ENCODE measurements at regions not wholly inside any gene's neighbourhood (a gene's known extent, or its start where the extent isn't known, plus 50 kb on each side); places are given as distances from the start of the nearest gene placed in this dataset.

DNA sequence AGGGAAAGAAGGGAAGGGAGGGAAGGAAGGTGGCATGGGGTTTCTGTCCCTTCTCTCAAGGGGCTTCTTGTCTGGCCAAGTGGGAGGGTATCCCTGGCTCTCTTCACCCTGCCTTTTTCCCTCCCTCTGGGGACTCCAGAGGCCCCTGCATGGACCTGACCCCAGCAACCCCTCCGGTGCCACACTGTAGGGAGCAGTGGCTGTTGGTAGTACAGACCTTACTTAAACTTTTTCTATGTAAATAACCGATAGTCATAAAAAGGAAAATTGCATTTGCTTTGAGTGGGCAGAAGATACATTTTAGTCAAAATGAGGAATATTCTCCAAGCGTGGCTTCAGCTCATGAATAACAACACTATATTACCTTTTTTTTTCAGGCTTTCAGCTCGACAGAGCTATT is 1384.0 kb downstream of the BRD1 start:
- H3K27ac ChIP-seq (ENCODE audit: poor library complexity, severe bottlenecking): no peak overlapping the region

GRCh38 chr22:48442663-48443062 is 1385.0 kb downstream of the BRD1 start:
- TF ChIP-seq, protein P1, sequence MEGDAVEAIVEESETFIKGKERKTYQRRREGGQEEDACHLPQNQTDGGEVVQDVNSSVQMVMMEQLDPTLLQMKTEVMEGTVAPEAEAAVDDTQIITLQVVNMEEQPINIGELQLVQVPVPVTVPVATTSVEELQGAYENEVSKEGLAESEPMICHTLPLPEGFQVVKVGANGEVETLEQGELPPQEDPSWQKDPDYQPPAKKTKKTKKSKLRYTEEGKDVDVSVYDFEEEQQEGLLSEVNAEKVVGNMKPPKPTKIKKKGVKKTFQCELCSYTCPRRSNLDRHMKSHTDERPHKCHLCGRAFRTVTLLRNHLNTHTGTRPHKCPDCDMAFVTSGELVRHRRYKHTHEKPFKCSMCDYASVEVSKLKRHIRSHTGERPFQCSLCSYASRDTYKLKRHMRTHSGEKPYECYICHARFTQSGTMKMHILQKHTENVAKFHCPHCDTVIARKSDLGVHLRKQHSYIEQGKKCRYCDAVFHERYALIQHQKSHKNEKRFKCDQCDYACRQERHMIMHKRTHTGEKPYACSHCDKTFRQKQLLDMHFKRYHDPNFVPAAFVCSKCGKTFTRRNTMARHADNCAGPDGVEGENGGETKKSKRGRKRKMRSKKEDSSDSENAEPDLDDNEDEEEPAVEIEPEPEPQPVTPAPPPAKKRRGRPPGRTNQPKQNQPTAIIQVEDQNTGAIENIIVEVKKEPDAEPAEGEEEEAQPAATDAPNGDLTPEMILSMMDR (IDR thresholded peaks at IDR 0.05; ENCODE audit: poor library complexity, severe bottlenecking): no peak
- Histone ChIP-seq H3K4me1 (ENCODE audit: insufficient read depth, poor library complexity, severe bottlenecking) (no peaks in the 10 kb centered on the region), H3K27ac (ENCODE audit: poor library complexity, severe bottlenecking) (no peak overlapping the region), H3K4me3 (ENCODE audit: severe bottlenecking) (no peak overlapping the region), H3K9me3 (ENCODE audit: severe bottlenecking) (no peaks in the 10 kb centered on the region), H3K27me3 (ENCODE audit: insufficient read depth, poor library complexity, severe bottlenecking) (no peaks in the 10 kb centered on the region), H3K36me3 (ENCODE audit: low read depth) (no peaks in the 10 kb centered on the region)
- DNase-seq (ENCODE audit: low spot score) (no peak), ATAC-seq (ENCODE audit: low read depth) (no peak)

More for the DNA sequence above, 1384.0 kb downstream of the BRD1 start:
- Histone ChIP-seq H3K4me3 (ENCODE audit: severe bottlenecking) (no peak overlapping the region), H3K27me3 (ENCODE audit: insufficient read depth, poor library complexity, severe bottlenecking) (no peaks in the 10 kb centered on the region), H3K9me3 (ENCODE audit: severe bottlenecking) (no peaks in the 10 kb centered on the region), H3K36me3 (ENCODE audit: low read depth) (no peaks in the 10 kb centered on the region), H3K4me1 (ENCODE audit: insufficient read depth, poor library complexity, severe bottlenecking) (no peaks in the 10 kb centered on the region)
- DNase-seq (ENCODE audit: low spot score) (no peak), ATAC-seq (ENCODE audit: low read depth) (no peak)
- TF ChIP-seq, protein P1 (IDR thresholded peaks at IDR 0.05; ENCODE audit: poor library complexity, severe bottlenecking): no peak

- DNase-seq (ENCODE audit: low spot score) (no peak), ATAC-seq (ENCODE audit: low read depth) (no peak)
- no peak overlapping the region for H3K4me3 ChIP-seq (ENCODE audit: severe bottlenecking)
- no peaks in the 10 kb centered on the region for H3K4me1 ChIP-seq (ENCODE audit: insufficient read depth, poor library complexity, severe bottlenecking)
- H3K9me3 ChIP-seq (ENCODE audit: severe bottlenecking): no peaks in the 10 kb centered on the region
- TF ChIP-seq, protein P1 (IDR thresholded peaks at IDR 0.05; ENCODE audit: poor library complexity, severe bottlenecking): no peak
- no peaks in the 10 kb centered on the region for H3K36me3 ChIP-seq (ENCODE audit: low read depth)
- H3K27me3 ChIP-seq (ENCODE audit: insufficient read depth, poor library complexity, severe bottlenecking): no peaks in the 10 kb centered on the region
- no peak overlapping the region for H3K27ac ChIP-seq (ENCODE audit: poor library complexity, severe bottlenecking)
These were observed 1386.2 kb downstream of the BRD1 start for GRCh38 chr22:48441553-48441850.

- Histone ChIP-seq H3K27me3 (ENCODE audit: insufficient read depth, poor library complexity, severe bottlenecking) (no peaks in the 10 kb centered on the region), H3K4me3 (ENCODE audit: severe bottlenecking) (no peak overlapping the region), H3K36me3 (ENCODE audit: low read depth) (no peaks in the 10 kb centered on the region), H3K27ac (ENCODE audit: poor library complexity, severe bottlenecking) (no peak overlapping the region), H3K4me1 (ENCODE audit: insufficient read depth, poor library complexity, severe bottlenecking) (no peaks in the 10 kb centered on the region), H3K9me3 (ENCODE audit: severe bottlenecking) (no peaks in the 10 kb centered on the region)
- no peak for ATAC-seq (ENCODE audit: low read depth)
- TF ChIP-seq, protein P1 (IDR thresholded peaks at IDR 0.05; ENCODE audit: poor library complexity, severe bottlenecking): no peak
- no peak for DNase-seq (ENCODE audit: low spot score)
These were observed 1386.8 kb downstream of the BRD1 start for GRCh38 chr22:48440673-48441552.

DNA sequence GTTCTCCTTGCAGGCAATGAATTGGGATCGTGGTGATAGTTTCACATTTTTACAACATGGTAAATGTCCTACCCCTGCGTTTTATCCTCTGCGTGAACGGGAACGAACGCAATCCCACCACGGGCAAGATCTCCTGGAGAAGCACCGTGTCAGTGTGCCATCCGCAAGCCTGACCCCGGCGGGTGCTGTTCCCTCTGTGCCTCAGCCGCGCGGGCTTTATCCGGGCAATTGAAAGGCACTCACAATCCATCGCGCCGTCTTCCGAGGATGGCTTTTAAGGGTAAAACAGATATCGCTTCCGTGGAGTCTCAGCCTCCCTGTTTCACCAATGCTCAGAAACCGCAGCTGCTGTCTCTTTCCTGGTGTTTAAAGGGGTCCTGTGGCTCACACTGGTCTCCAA is 1387.5 kb downstream of the BRD1 start:
- no peaks in the 10 kb centered on the region for H3K9me3 ChIP-seq (ENCODE audit: severe bottlenecking)
- no peak for ATAC-seq (ENCODE audit: low read depth)
- H3K27ac ChIP-seq (ENCODE audit: poor library complexity, severe bottlenecking): no peak overlapping the region
- no peaks in the 10 kb centered on the region for H3K27me3 ChIP-seq (ENCODE audit: insufficient read depth, poor library complexity, severe bottlenecking)
- DNase-seq (ENCODE audit: low spot score): no peak
- no peaks in the 10 kb centered on the region for H3K4me1 ChIP-seq (ENCODE audit: insufficient read depth, poor library complexity, severe bottlenecking)
- H3K36me3 ChIP-seq (ENCODE audit: low read depth): no peaks in the 10 kb centered on the region
- no peak overlapping the region for H3K4me3 ChIP-seq (ENCODE audit: severe bottlenecking)
- TF ChIP-seq, protein P1 (IDR thresholded peaks at IDR 0.05; ENCODE audit: poor library complexity, severe bottlenecking): no peak
